ENCODE measurements at regions not wholly inside any gene's neighbourhood (a gene's known extent, or its start where the extent isn't known, plus 50 kb on each side); places are given as distances from the start of the nearest gene placed in this dataset.

- no peak for TF ChIP-seq POLR2AphosphoS5 (IDR thresholded peaks at IDR 0.05; ENCODE audit: low read depth, low read length)
- no peak for TF ChIP-seq TAF1 (IDR thresholded peaks at IDR 0.05; ENCODE audit: borderline replicate concordance, insufficient read depth, low read length)
These were observed 593.3 kb downstream of the POM121L12 start for GRCh38 chr7:53628775-53629174.

Measured in PFSK-1 (cell line).